ENCODE measurements at regions not wholly inside any gene's neighbourhood (a gene's known extent, or its start where the extent isn't known, plus 50 kb on each side); places are given as distances from the start of the nearest gene placed in this dataset. TPM values are rescaled to one million over a fixed set of nuclear protein-coding genes. Genes with fewer than 3 reads are reported as not detected.
"Not testable (repeated sequence)": the region's sequence is repeated elsewhere in the genome, so short reads cannot be mapped to it uniquely, and the experiment has no call there.

GRCh38 chr20:25771818-25772217, 75.2 kb upstream of the ZNF337 start:
- ATAC-seq; DNase-seq (ENCODE audit: low spot score); intact Hi-C loops (cut with DNase I): not testable (repeated sequence)

DNA sequence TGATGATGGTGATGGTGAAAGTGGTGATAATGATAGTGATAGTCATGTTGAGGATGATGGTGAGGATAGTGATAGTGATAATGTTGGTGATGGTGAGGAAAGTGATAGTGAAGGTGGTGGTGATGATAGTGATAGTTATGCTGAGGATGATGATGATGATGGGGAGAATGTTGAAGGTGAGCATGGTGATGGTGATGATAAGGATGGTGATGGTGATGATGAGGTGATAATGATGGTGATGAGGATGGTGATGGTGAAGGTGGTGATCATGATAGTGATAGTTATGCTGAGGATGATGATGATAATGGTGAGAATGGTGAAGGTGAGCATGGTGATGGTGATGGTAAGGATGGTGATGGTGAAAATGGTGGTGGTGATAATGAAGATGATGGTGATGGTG, 64.9 kb upstream of the ZNF337 start:
- DNase-seq (ENCODE audit: low spot score) (no peak), ATAC-seq (no peak)
- intact Hi-C loops (cut with DNase I), result no loop called here

DNA sequence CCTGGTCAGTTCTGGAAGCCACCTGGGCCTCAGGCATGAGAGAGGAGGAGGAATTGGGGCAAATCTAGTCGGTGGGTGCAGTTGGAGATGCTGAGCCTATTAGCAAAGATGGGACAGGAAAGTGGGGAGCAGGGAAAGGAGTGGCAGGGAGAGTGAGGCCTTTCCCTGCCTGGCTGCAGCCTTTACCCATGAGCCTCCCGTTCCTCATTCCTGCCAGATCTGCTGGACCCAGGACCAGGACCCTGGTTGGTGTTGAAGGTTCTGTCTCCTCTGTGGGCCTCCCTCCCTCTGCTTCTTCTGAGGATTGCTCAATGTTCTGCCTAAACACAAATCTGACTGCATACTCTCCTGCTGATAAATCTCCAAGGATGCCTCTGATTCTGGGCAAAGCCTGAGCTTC, 64.4 kb upstream of the ZNF337 start:
- ATAC-seq; intact Hi-C loops (cut with DNase I); DNase-seq (ENCODE audit: low spot score): not testable (repeated sequence)

DNA sequence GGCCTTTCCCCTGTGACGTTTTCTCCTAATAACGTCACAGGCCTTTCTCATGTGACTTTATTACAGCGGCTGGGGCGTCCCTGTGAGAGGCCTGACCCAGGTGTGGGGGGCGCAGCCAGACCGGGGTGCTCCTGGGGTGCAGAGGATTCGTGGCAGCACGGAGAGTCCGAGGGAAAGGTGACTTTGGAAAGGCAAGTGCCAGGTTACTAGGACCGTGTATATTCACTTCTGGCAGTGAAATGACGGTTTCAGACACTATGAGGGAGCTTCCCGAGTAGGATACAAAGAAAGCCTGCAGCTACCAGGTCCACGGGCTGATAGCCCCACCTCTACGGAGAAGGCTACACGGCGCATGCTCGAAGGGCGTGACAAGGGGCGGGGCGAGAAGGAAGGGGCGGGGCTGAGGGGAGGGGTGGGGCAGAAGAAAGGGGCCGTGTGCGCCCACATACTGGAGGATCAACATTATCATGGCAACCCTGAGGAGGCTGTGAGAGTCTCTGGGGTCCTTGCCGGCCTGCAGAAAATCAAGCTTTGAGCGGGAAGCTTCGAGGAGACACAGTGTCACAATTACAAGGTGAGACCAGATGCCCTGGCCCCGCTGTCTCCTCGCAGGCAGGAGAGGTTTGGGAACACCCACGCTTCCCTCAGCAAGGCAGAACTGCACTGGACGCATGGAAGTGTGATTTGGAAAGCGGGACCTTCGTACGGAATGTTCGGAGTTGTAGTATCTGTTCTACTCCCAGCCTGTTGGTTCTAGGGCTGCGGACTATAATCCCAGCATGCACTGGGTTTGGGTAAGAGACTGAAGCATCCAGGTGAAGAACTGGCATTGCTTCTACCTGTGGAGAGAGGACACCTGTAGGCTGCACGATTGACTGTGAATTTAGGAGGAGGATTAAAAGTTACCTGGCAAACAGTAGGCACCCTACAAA, 54.4 kb upstream of the ZNF337 start:
- intact Hi-C loops (cut with DNase I), result no loop called here
- ATAC-seq (peak; percentile 98), DNase-seq (ENCODE audit: low spot score) (peak; percentile 70)

GRCh38 chr20:25750220-25750764, 53.6 kb upstream of the ZNF337 start:
- no peak for DNase-seq (ENCODE audit: low spot score)

DNA sequence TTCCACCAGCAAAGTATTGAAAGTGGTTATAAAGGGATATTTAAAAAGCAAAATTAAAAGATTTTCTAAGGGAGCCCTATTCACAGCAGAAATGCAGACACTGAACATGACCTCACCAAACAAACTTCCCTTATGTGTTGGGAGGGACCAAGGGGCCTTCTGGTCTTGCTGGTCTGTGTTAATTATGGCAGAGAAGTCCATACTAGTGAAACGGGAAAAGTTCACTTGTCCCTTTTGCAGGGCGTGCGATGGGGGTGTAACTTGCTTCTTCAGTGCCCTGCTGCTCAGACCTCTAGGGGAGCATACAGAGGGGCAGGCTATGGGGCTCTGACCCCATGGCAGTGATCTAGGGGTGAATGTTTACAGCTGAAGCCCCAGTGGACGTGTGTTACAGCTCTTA, 53.0 kb upstream of the ZNF337 start:
- DNase-seq (ENCODE audit: low spot score), result no peak
- ATAC-seq, result no peak
- intact Hi-C loops (cut with DNase I), result no loop called here

More at GRCh38 chr20:25750220-25750764, 53.6 kb upstream of the ZNF337 start:
- intact Hi-C loops (cut with DNase I), result no loop called here
- ATAC-seq, result peak; percentile 12

Small RNA genes in the stretch of these regions (microRNA-seq; reads per million reads assigned to microRNA genes)
- not detected for gene MIR663A

Data from sciatic nerve (tissue), 2 donors.